HUDEP-2 (cell line): ENCODE measurements at regions not wholly inside any gene's neighbourhood (a gene's known extent, or its start where the extent isn't known, plus 50 kb on each side); places are given as distances from the start of the nearest gene placed in this dataset.
"Not testable (repeated sequence)": the region's sequence is repeated elsewhere in the genome, so short reads cannot be mapped to it uniquely, and the experiment has no call there.

Source experiments
- DNase-seq, 76 experiments: peaks; one replicate each; lab custom pipeline; 2025; ENCODE audit not compliant: unreplicated experiment in 76 of 76; lab: John Stamatoyannopoulos, UW

- no peak for DNase-seq
These were observed 2002.5 kb upstream of the TENM3 start for GRCh38 chr4:180240670-180241069.

DNA sequence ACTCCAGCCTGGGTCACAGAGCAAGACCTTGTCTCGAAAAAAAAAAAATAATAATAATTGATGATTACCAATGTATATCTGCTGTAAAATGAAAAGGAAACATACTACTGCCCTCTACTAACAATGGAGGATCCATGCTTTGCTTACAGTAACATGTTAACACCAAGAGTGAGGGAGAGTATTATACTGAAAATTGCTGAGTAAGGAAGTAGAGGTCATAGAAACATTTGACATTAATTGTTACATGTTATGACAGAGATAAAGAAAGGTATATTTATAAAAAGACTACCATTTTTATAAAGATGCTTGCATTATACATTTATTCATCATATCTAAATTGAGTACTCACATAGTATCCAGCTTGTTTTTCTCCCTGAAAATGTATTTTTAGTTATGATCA lies 1989.8 kb upstream of the TENM3 start:
- DNase-seq = no peak

DNA sequence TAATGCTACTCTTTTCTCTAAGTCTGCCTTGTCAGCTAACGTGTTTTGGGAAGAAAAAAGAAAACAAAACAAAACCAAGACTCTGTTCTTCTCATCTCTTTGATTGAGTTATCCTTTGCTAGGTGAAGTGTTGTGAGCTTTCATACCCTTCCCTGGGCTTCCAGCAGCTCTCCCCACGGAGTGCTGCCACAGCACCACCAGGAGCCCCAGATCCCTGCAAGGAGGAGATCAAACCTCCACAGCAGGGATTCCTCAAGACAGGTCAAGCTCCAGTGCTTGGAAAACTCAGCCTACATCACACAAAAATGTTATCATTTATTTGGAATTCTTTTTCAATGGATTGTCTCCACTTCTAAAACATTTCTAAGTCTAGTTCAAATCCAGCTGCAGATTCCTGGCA lies 1981.9 kb upstream of the TENM3 start:
- DNase-seq = no peak

GRCh38 chr4:180280076-180280475 lies 1963.1 kb upstream of the TENM3 start:
- no peak for DNase-seq

DNA sequence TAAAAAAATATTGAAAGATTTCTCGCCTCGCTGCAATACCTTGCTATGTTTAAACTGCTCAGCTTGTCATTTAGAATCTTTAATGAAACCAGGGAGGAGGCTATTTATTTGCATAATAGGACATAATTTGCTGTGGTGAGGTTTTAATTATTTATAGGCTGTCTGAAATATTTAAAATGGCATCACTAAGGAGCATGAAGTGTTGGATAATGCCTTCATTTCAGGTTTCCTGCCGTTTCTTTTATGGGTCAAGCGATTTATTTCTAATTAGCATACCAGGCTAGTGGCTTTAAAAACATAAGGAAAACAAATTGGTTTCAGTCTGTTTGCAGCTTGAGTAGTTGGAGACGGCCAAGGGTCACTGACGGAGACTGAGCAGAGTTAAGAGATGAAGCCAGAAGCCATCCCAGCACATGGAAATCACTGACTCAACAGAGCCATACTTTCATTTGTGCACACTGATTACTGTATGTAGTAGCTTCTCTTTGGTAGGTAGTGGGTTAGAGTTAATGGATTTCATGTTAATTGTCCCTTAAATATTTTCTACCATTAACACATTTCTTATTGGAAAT lies 1962.4 kb upstream of the TENM3 start:
- DNase-seq = no peak

DNA sequence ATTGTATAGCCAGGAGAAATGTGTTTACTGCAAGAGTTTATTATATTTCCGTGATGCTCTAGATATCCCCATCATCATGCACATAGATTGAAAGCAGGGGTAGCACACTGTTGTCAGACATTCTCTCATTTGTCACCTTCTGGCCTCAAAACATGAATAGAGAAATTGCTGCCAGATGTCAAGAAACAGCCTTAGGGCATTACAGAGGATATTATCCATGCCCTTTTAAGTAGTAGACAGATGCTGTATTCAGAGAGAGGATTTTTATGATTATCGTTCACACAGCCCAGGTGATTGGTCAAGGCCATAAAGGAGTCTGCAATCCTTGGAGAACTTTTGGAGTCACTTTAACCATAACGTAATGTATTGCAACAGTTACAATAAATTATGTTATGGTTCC lies 1961.5 kb upstream of the TENM3 start:
- no peak for DNase-seq

GRCh38 chr4:180284267-180284666 lies 1958.9 kb upstream of the TENM3 start:
- DNase-seq = no peak

GRCh38 chr4:180285796-180286195 lies 1957.4 kb upstream of the TENM3 start:
- no peak for DNase-seq

DNA sequence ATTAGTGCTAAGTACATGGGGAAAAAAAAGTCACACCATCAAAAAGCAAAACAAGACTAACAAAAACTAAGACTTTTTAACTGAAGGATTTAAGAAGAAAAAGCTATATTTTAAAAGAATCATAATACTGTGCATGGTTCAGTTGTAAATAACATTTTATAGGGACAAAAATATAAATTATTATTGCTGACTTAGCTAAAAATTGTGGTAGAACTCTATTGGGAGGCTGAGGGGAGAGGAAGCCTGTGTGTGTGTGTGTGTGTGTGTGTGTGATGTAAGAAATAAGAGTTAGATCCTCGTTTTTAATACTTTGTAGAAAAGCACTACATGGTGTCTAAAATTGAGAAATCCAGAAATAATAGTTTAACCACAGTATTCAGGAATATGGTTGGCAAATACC lies 1950.9 kb upstream of the TENM3 start:
- DNase-seq = no peak

GRCh38 chr4:180296036-180296599 lies 1947.1 kb upstream of the TENM3 start:
- DNase-seq = no peak

DNA sequence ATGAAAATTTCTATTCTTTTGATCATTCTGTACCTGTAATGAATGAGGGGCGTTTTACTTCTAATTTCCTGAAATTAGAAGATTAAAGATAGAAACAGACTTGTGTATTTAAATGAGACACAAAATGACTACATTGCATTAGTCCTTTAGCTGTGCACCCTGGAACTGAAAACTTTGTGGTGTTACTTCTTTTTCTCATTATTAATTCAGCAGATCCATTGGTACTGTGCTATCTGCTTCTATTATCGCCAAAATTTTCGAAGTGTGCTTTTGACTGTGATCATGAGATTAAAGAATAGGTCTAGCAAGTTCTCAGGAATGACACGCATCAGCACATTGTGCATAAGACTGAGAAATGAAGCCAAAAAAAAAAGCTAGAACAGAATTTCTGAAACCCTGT lies 1938.9 kb upstream of the TENM3 start:
- no peak for DNase-seq

- no peak for DNase-seq
These were observed 1932.6 kb upstream of the TENM3 start for GRCh38 chr4:180310616-180311015.

- no peak for DNase-seq
These were observed 1928.2 kb upstream of the TENM3 start for GRCh38 chr4:180314972-180315371.

DNA sequence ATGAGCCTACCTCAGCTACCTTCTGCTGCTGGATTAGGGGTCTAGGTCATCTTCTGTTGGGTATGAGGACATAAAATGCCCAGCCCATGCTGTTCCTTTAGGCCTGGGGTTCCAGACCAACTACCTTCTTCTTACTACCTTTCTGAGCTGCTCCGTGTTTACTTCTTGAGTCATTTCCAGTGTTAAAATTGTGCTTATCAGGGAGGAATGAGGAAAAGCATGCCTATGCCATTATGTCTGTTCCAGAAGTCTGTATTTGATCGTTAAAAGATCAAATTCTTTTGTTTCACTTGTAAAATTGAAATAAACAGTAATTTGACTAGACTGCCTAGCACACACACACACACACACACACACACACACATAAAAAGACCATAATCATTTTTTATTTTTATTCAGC lies 1912.7 kb upstream of the TENM3 start:
- no peak for DNase-seq

GRCh38 chr4:180333162-180333561 lies 1910.0 kb upstream of the TENM3 start:
- no peak for DNase-seq

GRCh38 chr4:180335566-180335965 lies 1907.6 kb upstream of the TENM3 start:
- no peak for DNase-seq

DNA sequence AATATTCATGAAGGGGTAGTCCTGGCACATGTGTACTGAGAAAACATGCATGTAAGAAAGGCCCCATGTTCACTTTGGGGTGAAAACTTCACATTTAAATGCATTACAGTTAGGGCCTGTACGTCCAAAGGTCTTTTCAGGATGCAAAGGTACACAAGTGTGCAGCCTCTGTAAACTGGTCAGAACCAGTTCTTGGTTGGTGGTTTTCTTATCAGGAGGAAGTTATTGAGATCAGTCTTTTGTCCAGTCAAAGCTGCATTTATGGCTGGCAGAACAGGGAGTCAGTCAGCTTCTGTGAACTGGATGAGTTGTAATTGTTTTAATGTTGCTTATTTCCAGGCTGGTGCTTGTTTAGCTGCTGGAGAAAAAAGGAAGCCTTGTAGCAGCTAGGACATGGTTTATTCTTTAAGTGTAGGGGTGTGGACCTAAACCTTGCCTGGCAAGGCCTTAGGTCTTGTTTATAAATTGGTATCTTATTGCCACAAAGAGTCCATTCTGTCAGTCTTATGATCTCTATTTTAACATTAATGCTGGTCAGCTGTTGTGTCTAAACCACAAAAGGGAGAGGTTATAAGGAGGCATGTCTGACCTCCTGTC lies 1906.6 kb upstream of the TENM3 start:
- DNase-seq = no peak

- no peak for DNase-seq
These were observed 1901.3 kb upstream of the TENM3 start for GRCh38 chr4:180341926-180342325.

DNA sequence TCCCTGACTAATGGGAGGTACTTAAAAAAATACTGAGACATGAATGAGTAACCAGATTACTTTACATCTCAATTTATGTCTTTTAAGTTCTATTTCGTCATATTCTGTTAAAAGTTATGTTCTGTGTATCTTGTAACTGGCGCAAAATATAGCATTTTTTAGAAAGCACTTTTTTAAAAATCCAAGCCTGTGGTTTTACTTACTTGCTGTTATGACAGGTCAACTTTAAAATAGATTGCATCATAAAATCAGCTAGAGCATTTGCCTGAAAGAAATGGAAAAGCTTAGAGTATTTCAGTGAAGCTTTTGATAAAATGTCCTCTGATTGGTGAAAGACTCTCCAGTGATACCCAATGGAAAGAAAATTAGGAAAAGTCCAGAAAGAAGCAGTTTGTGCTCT lies 1892.3 kb upstream of the TENM3 start:
- no peak for DNase-seq

- no peak for DNase-seq
These were observed 1886.4 kb upstream of the TENM3 start for GRCh38 chr4:180356766-180357165.

DNA sequence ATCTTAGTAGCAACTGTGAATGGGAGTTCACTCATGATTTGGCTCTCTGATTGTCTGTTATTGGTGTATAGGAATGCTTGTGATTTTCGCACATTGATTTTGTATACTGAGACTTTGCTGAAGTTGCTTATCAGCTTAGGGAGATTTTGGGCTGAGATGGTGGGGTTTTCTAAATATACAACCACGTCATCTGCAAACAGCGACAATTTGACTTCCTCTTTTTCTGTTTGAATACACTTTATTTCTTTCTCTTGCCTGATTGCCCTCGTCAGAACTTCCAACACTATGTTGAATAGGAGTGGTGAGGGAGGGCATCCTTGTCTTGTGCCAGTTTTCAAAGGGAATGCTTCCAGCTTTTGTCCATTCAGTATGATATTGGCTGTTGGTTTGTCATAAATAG lies 1883.1 kb upstream of the TENM3 start:
- DNase-seq = not testable (repeated sequence)

DNA sequence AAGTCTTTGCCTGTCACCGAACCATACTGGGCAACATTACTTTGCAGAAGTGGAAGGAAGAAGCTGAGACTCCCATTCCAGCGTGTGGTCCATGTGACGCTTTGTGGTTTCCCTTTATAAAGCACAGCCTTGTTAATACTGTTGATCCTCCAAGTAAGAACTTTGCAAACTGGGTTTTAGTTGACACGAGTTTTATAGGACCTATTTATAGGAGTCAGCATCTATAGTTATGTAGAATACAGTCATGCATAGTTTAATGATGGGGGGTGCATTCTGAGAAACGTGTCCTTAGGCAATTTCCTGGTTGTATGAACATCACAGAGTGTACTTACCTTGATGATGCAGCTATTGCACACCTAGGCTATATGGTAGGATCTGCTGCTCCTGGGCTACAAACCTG lies 1879.4 kb upstream of the TENM3 start:
- DNase-seq = no peak

DNA sequence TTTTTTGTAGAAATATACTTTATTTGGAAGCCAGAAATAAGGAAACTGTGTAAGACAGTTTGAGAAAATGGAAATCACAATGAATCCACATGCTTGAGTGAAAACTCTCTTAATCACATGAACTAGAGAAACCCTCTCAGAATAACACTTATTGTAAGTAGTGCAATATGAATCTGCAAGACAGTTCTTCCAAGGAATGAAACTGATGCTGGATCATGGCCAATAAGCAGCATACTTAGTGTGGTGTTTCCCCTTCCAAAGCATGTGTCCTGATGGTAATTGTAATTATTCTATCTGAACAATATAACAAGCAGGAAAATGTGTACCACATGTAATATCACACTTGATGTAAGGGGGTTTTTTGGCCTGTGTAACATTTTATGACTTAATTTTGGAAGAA lies 1870.5 kb upstream of the TENM3 start:
- no peak for DNase-seq
